Fibroblast of villous mesenchyme (primary cell): ENCODE measurements at regions not wholly inside any gene's neighbourhood (a gene's known extent, or its start where the extent isn't known, plus 50 kb on each side); places are given as distances from the start of the nearest gene placed in this dataset.
A peak's percentile ranks its signal among the peaks of the same experiment; 100 is the strongest.
"Not testable (repeated sequence)": the region's sequence is repeated elsewhere in the genome, so short reads cannot be mapped to it uniquely, and the experiment has no call there.

Experiments used
- DNase-seq: peaks from one replicate; pipeline ENCODE4 v3.0.0-alpha.2; 2010; ENCODE audit warnings: low read depth
- H3K4me3 ChIP-seq: 2 replicates; pipeline ENCODE4 v1.5.1; 2011; ENCODE audit warnings: low read depth, mild to moderate bottlenecking, low read length
- CTCF ChIP-seq: IDR thresholded peaks from 2 replicates; pipeline ENCODE4 v1.5.1; 2012; ENCODE audit warnings: low read depth, mild to moderate bottlenecking, low read length; ENCODE audit not compliant: insufficient read depth

GRCh38 chr2:157004789-157005188, 252.7 kb upstream of the GALNT5 start:
- DNase-seq, result no peak
- no peak for TF ChIP-seq CTCF
- no peak overlapping the region for H3K4me3 ChIP-seq

GRCh38 chr2:157015015-157015575, 242.4 kb upstream of the GALNT5 start:
- TF ChIP-seq CTCF, result no peak
- H3K4me3 ChIP-seq, result no peak overlapping the region
- no peak for DNase-seq

- not testable (repeated sequence) for H3K4me3 ChIP-seq, DNase-seq
These were observed 234.2 kb upstream of the GALNT5 start for GRCh38 chr2:157023264-157023663.

GRCh38 chr2:157024129-157024528, 233.4 kb upstream of the GALNT5 start:
- no peak for DNase-seq
- H3K4me3 ChIP-seq, result no peak overlapping the region
- no peak for TF ChIP-seq CTCF

GRCh38 chr2:157032017-157032416, 225.5 kb upstream of the GALNT5 start:
- no peak for TF ChIP-seq CTCF
- no peak overlapping the region for H3K4me3 ChIP-seq
- peak; percentile 52 for DNase-seq

- DNase-seq, result no peak
- H3K4me3 ChIP-seq, result no peak overlapping the region
- TF ChIP-seq CTCF, result no peak
These were observed 220.8 kb upstream of the GALNT5 start for GRCh38 chr2:157036726-157037125.

GRCh38 chr2:157043786-157044185, 213.7 kb upstream of the GALNT5 start:
- DNase-seq, result no peak
- no peak overlapping the region for H3K4me3 ChIP-seq
- no peak for TF ChIP-seq CTCF
